Fibroblast of lung (primary cell): ENCODE measurements at regions not wholly inside any gene's neighbourhood (a gene's known extent, or its start where the extent isn't known, plus 50 kb on each side); places are given as distances from the start of the nearest gene placed in this dataset.

Experiments
- DNase-seq, 2 donors: peaks; one replicate each; pipeline versions ENCODE4 v3.0.0 to v3.0.0-alpha.2; 2010; ENCODE audit warnings: low read depth in 2 of 2
- H2AFZ ChIP-seq: 2 replicates; pipeline ENCODE4 v1.5.1; 2012; ENCODE audit warnings: low read length, control low read depth, inconsistent platforms
- H3K27ac ChIP-seq: 2 replicates; pipeline ENCODE4 v1.5.1; 2011; ENCODE audit warnings: low read length, control low read depth; ENCODE audit not compliant: insufficient read depth
- H3K27me3 ChIP-seq: 2 replicates; pipeline ENCODE4 v1.5.1; 2011; ENCODE audit warnings: mild to moderate bottlenecking, low read length; ENCODE audit not compliant: control insufficient read depth, insufficient read depth
- H3K36me3 ChIP-seq: 2 replicates; pipeline ENCODE4 v1.5.1; 2011; ENCODE audit warnings: low read length; ENCODE audit not compliant: control insufficient read depth, insufficient read depth
- H3K4me1 ChIP-seq: 2 replicates; pipeline ENCODE4 v1.5.1; 2011; ENCODE audit warnings: low read length; ENCODE audit not compliant: control insufficient read depth, insufficient read depth; ENCODE audit errors: extremely low read depth
- H3K4me2 ChIP-seq: 2 replicates; pipeline ENCODE4 v1.5.1; 2011; ENCODE audit warnings: low read length, control low read depth; ENCODE audit not compliant: insufficient read depth; ENCODE audit errors: extremely low read depth
- H3K4me3 ChIP-seq, 4 experiments: fragments of 200-600 bp in 1 of 4; sonication (generic) in 1 of 4; replicated peaks in 1 of 4; 2 replicates each; pipeline ENCODE4 v1.5.1; 2011 to 2016; ENCODE audit warnings: low read length in 4 of 4, low read depth in 3 of 4, mild to moderate bottlenecking in 3 of 4, control low read depth in 2 of 4, inconsistent platforms in 1 of 4, mixed read lengths in 1 of 4; ENCODE audit not compliant: insufficient read depth in 1 of 4; ENCODE audit errors: control extremely low read depth in 1 of 4
- H3K79me2 ChIP-seq: 2 replicates; pipeline ENCODE4 v1.5.1; 2012; ENCODE audit warnings: mild to moderate bottlenecking, low read length, inconsistent platforms; ENCODE audit not compliant: control insufficient read depth, insufficient read depth
- H3K9ac ChIP-seq: 2 replicates; pipeline ENCODE4 v1.5.1; 2011; ENCODE audit warnings: mild to moderate bottlenecking, low read length, control low read depth; ENCODE audit not compliant: insufficient read depth
- H3K9me3 ChIP-seq: 2 replicates; pipeline ENCODE4 v1.5.1; 2012; ENCODE audit warnings: low read depth, low read length; ENCODE audit not compliant: control insufficient read depth, insufficient read depth
- H4K20me1 ChIP-seq: 2 replicates; pipeline ENCODE4 v1.5.1; 2011; ENCODE audit warnings: low read length; ENCODE audit not compliant: control insufficient read depth, insufficient read depth; ENCODE audit errors: extremely low read depth
- CTCF ChIP-seq, 2 donors: IDR thresholded peaks in 1 of 2; conservative IDR thresholded peaks in 1 of 2; 1 replicate in 1 of 2; 2 replicates in 1 of 2; pipeline ENCODE4 v1.5.1; 2011 to 2012; ENCODE audit warnings: low read length in 2 of 2, control low read depth in 1 of 2, inconsistent platforms in 1 of 2, low read depth in 1 of 2, mild to moderate bottlenecking in 1 of 2
- EZH2 ChIP-seq: IDR thresholded peaks from 2 replicates; pipeline ENCODE4 v1.5.1; 2012; ENCODE audit warnings: low read length, control low read depth, mild to moderate bottlenecking; ENCODE audit errors: missing control alignments

- Histone ChIP-seq H3K4me1 (no peaks in the 10 kb centered on the region), H3K27ac (no peak overlapping the region), H3K9me3 (no peaks in the 10 kb centered on the region), H3K4me2 (no peak overlapping the region), H3K79me2 (no peaks in the 10 kb centered on the region), H4K20me1 (no peaks in the 10 kb centered on the region), H2AFZ (no peak overlapping the region), H3K27me3 (no peaks in the 10 kb centered on the region), H3K4me3 (no peak overlapping the region), H3K36me3 (no peaks in the 10 kb centered on the region), H3K9ac (no peak overlapping the region)
- peak; percentile 7 to 12 for DNase-seq
- TF ChIP-seq CTCF (conservative IDR thresholded peaks at IDR 0.05 in 1 of 2, IDR thresholded peaks at IDR 0.05 in 1 of 2; ENCODE audit: low read depth in 1 of 2, low read length in 2 of 2): no peak
- no peak for TF ChIP-seq EZH2
These were observed 276.9 kb upstream of the HS3ST5 start for GRCh38 chr6:114619621-114620200.

GRCh38 chr6:114611696-114612095, 268.9 kb upstream of the HS3ST5 start:
- Histone ChIP-seq H3K9me3 (no peaks in the 10 kb centered on the region), H3K27ac (no peak overlapping the region), H4K20me1 (no peaks in the 10 kb centered on the region), H2AFZ (no peak overlapping the region), H3K9ac (no peak overlapping the region), H3K4me1 (no peaks in the 10 kb centered on the region), H3K27me3 (no peaks in the 10 kb centered on the region), H3K79me2 (no peaks in the 10 kb centered on the region), H3K36me3 (no peaks in the 10 kb centered on the region), H3K4me3 (no peak overlapping the region), H3K4me2 (no peak overlapping the region)
- DNase-seq: no peak
- no peak for TF ChIP-seq CTCF (conservative IDR thresholded peaks at IDR 0.05 in 1 of 2, IDR thresholded peaks at IDR 0.05 in 1 of 2; ENCODE audit: low read depth in 1 of 2, low read length in 2 of 2)
- no peak for TF ChIP-seq EZH2

GRCh38 chr6:114608091-114608490, 265.3 kb upstream of the HS3ST5 start:
- Histone ChIP-seq H3K4me3 (no peak overlapping the region), H3K9me3 (no peaks in the 10 kb centered on the region), H3K36me3 (no peaks in the 10 kb centered on the region), H3K4me2 (no peak overlapping the region), H4K20me1 (no peaks in the 10 kb centered on the region), H2AFZ (no peak overlapping the region), H3K27ac (no peak overlapping the region), H3K27me3 (no peaks in the 10 kb centered on the region), H3K79me2 (no peaks in the 10 kb centered on the region), H3K9ac (no peak overlapping the region), H3K4me1 (no peaks in the 10 kb centered on the region)
- no peak for DNase-seq
- TF ChIP-seq CTCF (conservative IDR thresholded peaks at IDR 0.05 in 1 of 2, IDR thresholded peaks at IDR 0.05 in 1 of 2; ENCODE audit: low read depth in 1 of 2, low read length in 2 of 2): no peak
- TF ChIP-seq EZH2: no peak
